Neural progenitor cell (in vitro differentiated cells): ENCODE measurements at regions not wholly inside any gene's neighbourhood (a gene's known extent, or its start where the extent isn't known, plus 50 kb on each side); places are given as distances from the start of the nearest gene placed in this dataset.

Source experiments
- DNase-seq: peaks from one replicate; pipeline ENCODE4 v3.0.0-alpha.2; 2016; ENCODE audit warnings: low spot score
- H2AFZ ChIP-seq: fragments of 200-600 bp; sonication (generic); replicated peaks from 2 replicates; pipeline ENCODE4 v1.6.1; 2016; ENCODE audit warnings: antibody characterized with exemption
- H3F3A ChIP-seq: fragments of 200-600 bp; sonication (generic); 2 replicates; pipeline ENCODE4 v1.6.1; 2016; ENCODE audit warnings: antibody characterized with exemption, low read depth
- H3K27ac ChIP-seq: fragments of 200-600 bp; sonication (generic); 2 replicates; pipeline ENCODE4 v1.5.1; 2016; ENCODE audit warnings: mild to moderate bottlenecking
- H3K27me3 ChIP-seq: fragments of 200-600 bp; sonication (generic); 2 replicates; pipeline ENCODE4 v1.6.1; 2016; ENCODE audit warnings: mild to moderate bottlenecking, moderate library complexity
- H3K36me3 ChIP-seq: fragments of 200-600 bp; sonication (generic); 2 replicates; pipeline ENCODE4 v1.5.1; 2016
- H3K4me1 ChIP-seq: fragments of 200-600 bp; sonication (generic); 2 replicates; pipeline ENCODE4 v1.6.1; 2016; ENCODE audit warnings: mixed run types
- H3K4me2 ChIP-seq: fragments of 200-600 bp; sonication (generic); 2 replicates; pipeline ENCODE4 v1.6.1; 2016
- H3K4me3 ChIP-seq: fragments of 200-600 bp; sonication (generic); 2 replicates; pipeline ENCODE4 v1.5.1; 2016
- H3K79me2 ChIP-seq: fragments of 200-600 bp; sonication (generic); 2 replicates; pipeline ENCODE4 v1.6.1; 2016; ENCODE audit warnings: low read depth
- H3K9ac ChIP-seq: fragments of 200-600 bp; sonication (generic); 2 replicates; pipeline ENCODE4 v1.6.1; 2016
- H3K9me3 ChIP-seq: fragments of 200-600 bp; sonication (generic); 2 replicates; pipeline ENCODE4 v1.5.1; 2016; ENCODE audit warnings: low read depth
- H4K20me1 ChIP-seq: fragments of 200-600 bp; sonication (generic); 2 replicates; pipeline ENCODE4 v1.6.1; 2016; ENCODE audit warnings: low read depth
- H3K27ac Mint-ChIP-seq: 3 replicates; pipeline ENCODE4 v1.8.0; 2021; ENCODE audit warnings: mixed read lengths
- H3K27me3 Mint-ChIP-seq: 2 replicates; pipeline ENCODE4 v1.8.0; 2022; ENCODE audit warnings: low read depth, mild to moderate bottlenecking, inconsistent platforms, moderate library complexity, mixed read lengths; ENCODE audit not compliant: insufficient read depth
- H3K36me3 Mint-ChIP-seq: 3 replicates; pipeline ENCODE4 v1.8.0; 2021; ENCODE audit warnings: mixed read lengths
- H3K4me1 Mint-ChIP-seq: 3 replicates; pipeline ENCODE4 v1.8.0; 2021; ENCODE audit warnings: mixed read lengths
- H3K4me3 Mint-ChIP-seq: 3 replicates; pipeline ENCODE4 v1.8.0; 2021; ENCODE audit warnings: mild to moderate bottlenecking, moderate library complexity, mixed read lengths
- H3K9me3 Mint-ChIP-seq: 3 replicates; pipeline ENCODE4 v1.8.0; 2020; ENCODE audit warnings: mixed read lengths
- EZH2 ChIP-seq: fragments of 200-600 bp; sonication (generic); IDR thresholded peaks from 2 replicates; pipeline ENCODE4 v1.6.1; 2017; ENCODE audit warnings: antibody characterized with exemption, mild to moderate bottlenecking, moderate library complexity
- EZH2phosphoT487 ChIP-seq: fragments of 200-600 bp; sonication (generic); IDR thresholded peaks from 2 replicates; pipeline ENCODE4 v1.6.1; 2017; ENCODE audit warnings: antibody characterized with exemption
- TF ChIP-seq, protein P1 (sequence below): fragments of 200-600 bp; sonication (generic); IDR thresholded peaks from 2 replicates; pipeline ENCODE4 v1.5.1; 2017; ENCODE audit warnings: antibody characterized with exemption, mild to moderate bottlenecking

DNA sequence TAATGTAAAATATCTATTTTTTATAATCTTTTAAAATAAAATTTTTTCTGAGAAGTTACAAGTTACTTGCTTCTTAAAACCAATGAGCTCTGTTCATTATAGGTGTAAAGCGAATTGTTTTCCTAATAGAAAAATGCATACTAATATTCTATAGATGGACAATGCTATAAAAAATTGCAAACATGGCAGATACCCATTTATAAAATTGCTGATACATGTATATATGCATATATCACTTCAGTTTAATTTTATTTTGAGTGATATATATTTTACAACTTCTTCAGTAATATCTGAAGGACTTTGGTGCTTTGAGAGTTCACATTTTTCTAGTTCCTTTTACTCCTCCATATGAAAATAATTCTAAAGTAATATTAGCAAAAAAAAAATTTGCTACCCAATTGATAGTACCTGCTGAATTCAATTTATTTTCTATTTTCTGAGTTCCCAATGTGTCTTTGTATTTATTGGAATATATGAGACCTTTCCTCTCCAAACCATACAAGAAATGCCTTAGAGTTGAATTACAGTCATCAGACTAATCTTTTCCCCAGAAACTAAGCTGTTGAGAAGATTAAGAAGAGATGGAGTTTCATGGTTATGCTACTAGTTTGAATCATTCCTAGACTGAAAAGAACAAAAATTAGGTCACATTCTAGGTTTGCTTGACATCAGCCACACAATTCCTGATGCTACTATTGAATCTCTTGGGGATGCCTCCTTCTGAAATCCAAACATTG is 1937.5 kb upstream of the SEL1L start:
- Mint-ChIP-seq H3K9me3 (no peaks in the 10 kb centered on the region), H3K27ac (no peak overlapping the region), H3K4me1 (no peaks in the 10 kb centered on the region), H3K4me3 (no peak overlapping the region), H3K36me3 (no peaks in the 10 kb centered on the region), H3K27me3 (no peaks in the 10 kb centered on the region)
- Histone ChIP-seq H3F3A (no peaks in the 10 kb centered on the region), H3K4me3 (no peak overlapping the region), H3K36me3 (no peaks in the 10 kb centered on the region), H3K27me3 (no peaks in the 10 kb centered on the region), H3K4me1 (no peaks in the 10 kb centered on the region), H3K27ac (no peak overlapping the region), H3K4me2 (no peak overlapping the region), H3K9me3 (no peaks in the 10 kb centered on the region), H2AFZ (no peak overlapping the region), H3K79me2 (no peaks in the 10 kb centered on the region), H3K9ac (no peak overlapping the region), H4K20me1 (no peaks in the 10 kb centered on the region)
- no peak for TF ChIP-seq EZH2phosphoT487
- TF ChIP-seq, protein P1, sequence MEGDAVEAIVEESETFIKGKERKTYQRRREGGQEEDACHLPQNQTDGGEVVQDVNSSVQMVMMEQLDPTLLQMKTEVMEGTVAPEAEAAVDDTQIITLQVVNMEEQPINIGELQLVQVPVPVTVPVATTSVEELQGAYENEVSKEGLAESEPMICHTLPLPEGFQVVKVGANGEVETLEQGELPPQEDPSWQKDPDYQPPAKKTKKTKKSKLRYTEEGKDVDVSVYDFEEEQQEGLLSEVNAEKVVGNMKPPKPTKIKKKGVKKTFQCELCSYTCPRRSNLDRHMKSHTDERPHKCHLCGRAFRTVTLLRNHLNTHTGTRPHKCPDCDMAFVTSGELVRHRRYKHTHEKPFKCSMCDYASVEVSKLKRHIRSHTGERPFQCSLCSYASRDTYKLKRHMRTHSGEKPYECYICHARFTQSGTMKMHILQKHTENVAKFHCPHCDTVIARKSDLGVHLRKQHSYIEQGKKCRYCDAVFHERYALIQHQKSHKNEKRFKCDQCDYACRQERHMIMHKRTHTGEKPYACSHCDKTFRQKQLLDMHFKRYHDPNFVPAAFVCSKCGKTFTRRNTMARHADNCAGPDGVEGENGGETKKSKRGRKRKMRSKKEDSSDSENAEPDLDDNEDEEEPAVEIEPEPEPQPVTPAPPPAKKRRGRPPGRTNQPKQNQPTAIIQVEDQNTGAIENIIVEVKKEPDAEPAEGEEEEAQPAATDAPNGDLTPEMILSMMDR = no peak
- DNase-seq = no peak

DNA sequence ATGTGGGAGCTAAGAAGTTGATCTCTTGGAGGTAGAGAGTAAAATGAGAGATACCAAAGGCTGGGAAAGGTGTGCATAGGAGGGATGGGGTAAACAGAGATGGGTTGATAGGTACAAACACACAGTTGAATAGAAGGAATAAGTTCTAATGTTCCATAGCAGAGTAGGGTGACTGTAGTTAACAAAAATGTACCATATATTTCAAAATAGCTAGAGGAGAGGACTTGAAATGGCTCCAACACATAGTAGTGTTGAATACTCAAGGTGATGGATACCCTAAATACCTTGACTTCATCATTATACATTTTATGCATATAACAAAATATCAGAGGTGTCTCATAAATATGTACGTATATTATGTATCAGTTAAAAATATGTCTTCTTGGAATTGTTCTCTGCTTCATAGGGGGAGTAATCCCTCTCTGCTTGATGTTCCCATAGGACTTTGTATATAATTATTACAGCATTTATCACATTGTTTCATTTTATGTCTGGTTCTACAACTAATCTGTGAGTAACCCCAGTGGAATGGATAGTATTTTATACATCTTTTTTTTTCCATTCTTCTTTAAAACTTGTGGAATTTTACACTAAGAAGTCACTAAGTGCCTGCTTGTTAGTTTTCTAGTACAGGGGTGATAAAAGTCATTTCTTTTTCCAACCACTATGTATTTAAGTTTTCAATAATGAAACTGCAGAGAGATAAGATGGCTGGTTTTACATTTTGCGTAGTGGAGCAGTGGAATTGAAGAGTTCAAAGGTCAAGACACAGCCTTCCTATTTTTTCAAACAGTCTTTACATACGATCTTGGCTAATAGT is 1940.0 kb upstream of the SEL1L start:
- Mint-ChIP-seq H3K4me3 (no peak overlapping the region), H3K9me3 (no peaks in the 10 kb centered on the region), H3K36me3 (no peaks in the 10 kb centered on the region), H3K27ac (no peak overlapping the region), H3K27me3 (no peaks in the 10 kb centered on the region), H3K4me1 (no peaks in the 10 kb centered on the region)
- no peaks in the 10 kb centered on the region for H3K4me1 ChIP-seq
- no peaks in the 10 kb centered on the region for H4K20me1 ChIP-seq
- no peak overlapping the region for H3K9ac ChIP-seq
- no peaks in the 10 kb centered on the region for H3F3A ChIP-seq
- H3K9me3 ChIP-seq = no peaks in the 10 kb centered on the region
- H3K27ac ChIP-seq = no peak overlapping the region
- no peak for DNase-seq
- H3K4me2 ChIP-seq = no peak overlapping the region
- no peaks in the 10 kb centered on the region for H3K36me3 ChIP-seq
- H3K4me3 ChIP-seq = no peak overlapping the region
- H3K27me3 ChIP-seq = no peaks in the 10 kb centered on the region
- TF ChIP-seq, protein P1 = no peak
- TF ChIP-seq EZH2phosphoT487 (no peak), EZH2 (no peak)
- H2AFZ ChIP-seq = no peak overlapping the region
- H3K79me2 ChIP-seq = no peaks in the 10 kb centered on the region

DNA sequence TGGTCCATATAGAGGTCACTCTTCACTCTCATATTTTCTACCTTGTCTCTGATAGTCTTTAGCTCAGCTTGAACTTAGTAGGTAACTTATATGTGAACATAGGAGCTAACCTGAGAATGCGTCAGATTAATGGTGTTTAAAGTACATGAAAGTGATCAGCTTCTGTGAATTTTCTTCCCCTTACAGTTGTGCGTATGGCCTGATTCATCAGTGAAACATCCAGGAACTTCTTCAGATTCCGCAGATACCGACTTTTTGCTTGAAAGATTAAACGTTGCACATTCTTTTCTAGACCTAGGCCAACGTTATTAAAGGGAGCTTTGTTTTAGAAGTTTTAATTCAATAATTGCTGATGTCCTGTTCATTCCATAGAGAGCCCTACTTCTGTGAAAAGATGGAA is 1945.1 kb upstream of the SEL1L start:
- no peak for DNase-seq
- H3K4me1 Mint-ChIP-seq = no peaks in the 10 kb centered on the region
- Histone ChIP-seq H2AFZ (no peak overlapping the region), H3K9ac (no peak overlapping the region), H4K20me1 (no peaks in the 10 kb centered on the region), H3K9me3 (no peaks in the 10 kb centered on the region), H3F3A (no peaks in the 10 kb centered on the region), H3K36me3 (no peaks in the 10 kb centered on the region), H3K79me2 (no peaks in the 10 kb centered on the region), H3K27ac (no peak overlapping the region), H3K4me2 (no peak overlapping the region), H3K27me3 (no peaks in the 10 kb centered on the region), H3K4me3 (no peak overlapping the region), H3K4me1 (no peaks in the 10 kb centered on the region)
- H3K27me3 Mint-ChIP-seq = no peaks in the 10 kb centered on the region
- no peaks in the 10 kb centered on the region for H3K9me3 Mint-ChIP-seq
- no peaks in the 10 kb centered on the region for H3K36me3 Mint-ChIP-seq
- no peak overlapping the region for H3K27ac Mint-ChIP-seq
- H3K4me3 Mint-ChIP-seq = no peak overlapping the region
- TF ChIP-seq EZH2phosphoT487 (no peak), EZH2 (no peak)

DNA sequence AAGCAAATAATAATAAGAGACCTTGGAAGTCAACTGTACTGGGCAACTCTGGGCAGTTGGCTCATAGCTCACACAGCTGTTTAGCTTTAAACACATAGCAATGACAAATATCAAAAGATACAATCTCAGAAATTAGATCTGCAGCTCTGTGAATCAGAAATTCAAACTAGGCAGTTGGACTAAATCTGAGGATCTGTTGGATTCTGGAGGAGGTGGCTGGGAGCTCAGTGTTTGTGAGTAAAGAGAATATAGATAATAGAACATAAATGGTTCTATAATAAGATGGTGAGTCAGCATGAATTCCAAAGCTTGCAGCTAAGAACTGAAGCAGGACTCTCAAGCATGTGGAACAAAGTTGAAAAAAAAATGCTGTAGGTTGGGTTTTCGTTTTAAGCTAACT is 1949.4 kb upstream of the SEL1L start:
- Mint-ChIP-seq H3K27me3 (no peaks in the 10 kb centered on the region), H3K9me3 (no peaks in the 10 kb centered on the region), H3K36me3 (no peaks in the 10 kb centered on the region), H3K4me3 (no peak overlapping the region), H3K27ac (no peak overlapping the region), H3K4me1 (no peaks in the 10 kb centered on the region)
- Histone ChIP-seq H2AFZ (no peak overlapping the region), H3K27me3 (no peaks in the 10 kb centered on the region), H3F3A (no peaks in the 10 kb centered on the region), H3K27ac (no peak overlapping the region), H3K79me2 (no peaks in the 10 kb centered on the region), H3K9ac (no peak overlapping the region), H3K4me2 (no peak overlapping the region), H3K9me3 (no peaks in the 10 kb centered on the region), H3K4me3 (no peak overlapping the region), H3K4me1 (no peaks in the 10 kb centered on the region), H3K36me3 (no peaks in the 10 kb centered on the region), H4K20me1 (no peaks in the 10 kb centered on the region)
- no peak for DNase-seq
- no peak for TF ChIP-seq EZH2
- TF ChIP-seq, protein P1 = no peak
- TF ChIP-seq EZH2phosphoT487 = no peak
